ENCODE measurements at regions not wholly inside any gene's neighbourhood (a gene's known extent, or its start where the extent isn't known, plus 50 kb on each side); places are given as distances from the start of the nearest gene placed in this dataset.

DNA sequence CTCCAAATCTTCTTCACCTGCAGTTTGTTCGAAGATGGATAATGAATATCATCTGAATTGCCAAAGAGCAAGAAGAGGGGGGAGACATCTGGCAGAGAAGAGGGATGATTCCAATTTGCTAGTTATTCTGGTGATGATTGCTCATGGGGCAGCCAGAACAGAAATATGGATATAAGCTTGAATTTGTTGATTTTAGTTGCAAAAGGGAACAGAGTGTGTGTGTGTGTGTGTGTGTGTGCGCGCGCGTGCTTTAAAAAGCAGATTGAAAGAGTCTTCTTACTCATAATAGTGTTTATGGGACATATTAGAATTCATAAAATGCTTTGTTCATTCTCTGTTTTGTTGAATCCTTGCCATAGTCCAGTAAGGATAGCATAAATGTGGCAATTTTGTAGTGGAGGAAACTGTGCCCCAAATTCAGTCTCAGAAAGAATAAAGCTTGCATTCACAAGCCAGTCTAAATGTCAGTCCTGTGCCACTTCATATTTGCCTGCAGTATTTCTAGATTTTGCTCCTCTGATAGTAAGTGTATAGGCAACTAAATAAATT lies 436.3 kb upstream of the KLF4 start:
- Histone ChIP-seq H3K9me3 (ENCODE audit: control insufficient read depth, low read depth, low read length) (no peaks in the 10 kb centered on the region), H3K4me1 (ENCODE audit: control insufficient read depth, extremely low read depth, insufficient read depth, low read length) (no peaks in the 10 kb centered on the region), H2AFZ (ENCODE audit: control insufficient read depth, low read length) (no peak overlapping the region), H3K9ac (ENCODE audit: control insufficient read depth, extremely low read depth, insufficient read depth, low read length) (no peak overlapping the region), H3K36me3 (ENCODE audit: control insufficient read depth in 2 of 2, extremely low read depth in 1 of 2, insufficient read depth in 2 of 2, low read length in 2 of 2) (no peaks in the 10 kb centered on the region), H3K27ac (ENCODE audit: control insufficient read depth, insufficient read depth, low read length) (no peak overlapping the region), H3K27me3 (ENCODE audit: control insufficient read depth, extremely low read depth, insufficient read depth, low read length) (no peaks in the 10 kb centered on the region), H4K20me1 (ENCODE audit: control insufficient read depth, extremely low read depth, insufficient read depth, low read length) (no peaks in the 10 kb centered on the region), H3K4me3 (ENCODE audit: control insufficient read depth in 2 of 3, extremely low read depth in 1 of 3, insufficient read depth in 2 of 3, low read depth in 1 of 3, low read length in 3 of 3) (no peak overlapping the region), H3K9me1 (ENCODE audit: control insufficient read depth, extremely low read depth, insufficient read depth, low read length) (no peaks in the 10 kb centered on the region), H3K79me2 (ENCODE audit: control insufficient read depth, insufficient read depth, low read length) (no peaks in the 10 kb centered on the region), H3K4me2 (ENCODE audit: control insufficient read depth, extremely low read depth, insufficient read depth, low read depth, low read length) (no peak overlapping the region)
- DNase-seq (ENCODE audit: low read depth, low spot score) (no peak), FAIRE-seq (no peak)
- TF ChIP-seq EZH2 (IDR thresholded peaks at IDR 0.05; ENCODE audit: low read length): no peak
- TF ChIP-seq, protein P1, sequence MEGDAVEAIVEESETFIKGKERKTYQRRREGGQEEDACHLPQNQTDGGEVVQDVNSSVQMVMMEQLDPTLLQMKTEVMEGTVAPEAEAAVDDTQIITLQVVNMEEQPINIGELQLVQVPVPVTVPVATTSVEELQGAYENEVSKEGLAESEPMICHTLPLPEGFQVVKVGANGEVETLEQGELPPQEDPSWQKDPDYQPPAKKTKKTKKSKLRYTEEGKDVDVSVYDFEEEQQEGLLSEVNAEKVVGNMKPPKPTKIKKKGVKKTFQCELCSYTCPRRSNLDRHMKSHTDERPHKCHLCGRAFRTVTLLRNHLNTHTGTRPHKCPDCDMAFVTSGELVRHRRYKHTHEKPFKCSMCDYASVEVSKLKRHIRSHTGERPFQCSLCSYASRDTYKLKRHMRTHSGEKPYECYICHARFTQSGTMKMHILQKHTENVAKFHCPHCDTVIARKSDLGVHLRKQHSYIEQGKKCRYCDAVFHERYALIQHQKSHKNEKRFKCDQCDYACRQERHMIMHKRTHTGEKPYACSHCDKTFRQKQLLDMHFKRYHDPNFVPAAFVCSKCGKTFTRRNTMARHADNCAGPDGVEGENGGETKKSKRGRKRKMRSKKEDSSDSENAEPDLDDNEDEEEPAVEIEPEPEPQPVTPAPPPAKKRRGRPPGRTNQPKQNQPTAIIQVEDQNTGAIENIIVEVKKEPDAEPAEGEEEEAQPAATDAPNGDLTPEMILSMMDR (optimal IDR thresholded peaks at IDR 0.05 in 1 of 3, IDR thresholded peaks at IDR 0.05 in 1 of 3, conservative IDR thresholded peaks at IDR 0.05 in 1 of 3; ENCODE audit: extremely low read depth in 1 of 3, insufficient read depth in 2 of 3, low read length in 3 of 3): no peak
- dilution Hi-C loops (cut with MboI; ENCODE audit: extremely low pct_ligation_motif_present, low sequenced_read_pairs): no loop called here

DNA sequence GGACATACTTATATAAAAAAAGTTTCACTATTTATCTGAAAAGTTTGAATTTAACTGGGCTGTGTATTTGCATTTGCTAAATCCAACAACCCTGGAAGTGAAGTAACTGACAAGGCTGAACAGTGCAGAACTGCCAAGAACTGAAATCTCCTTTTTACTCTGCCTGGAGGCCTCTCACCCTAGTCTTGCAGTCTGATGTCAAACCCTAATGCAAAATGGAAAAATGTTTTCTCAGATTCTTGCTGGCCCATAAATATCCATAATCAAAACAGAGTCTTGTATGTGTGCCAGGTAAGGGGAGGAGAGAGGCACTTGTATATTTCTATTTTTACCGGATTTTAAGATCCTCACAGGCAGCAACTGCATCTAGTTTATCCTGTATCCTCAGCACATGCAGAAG lies 432.7 kb upstream of the KLF4 start:
- H3K9ac ChIP-seq (ENCODE audit: control insufficient read depth, extremely low read depth, insufficient read depth, low read length): no peak overlapping the region
- H3K36me3 ChIP-seq (ENCODE audit: control insufficient read depth in 2 of 2, extremely low read depth in 1 of 2, insufficient read depth in 2 of 2, low read length in 2 of 2): no peaks in the 10 kb centered on the region
- no peaks in the 10 kb centered on the region for H3K79me2 ChIP-seq (ENCODE audit: control insufficient read depth, insufficient read depth, low read length)
- no peaks in the 10 kb centered on the region for H4K20me1 ChIP-seq (ENCODE audit: control insufficient read depth, extremely low read depth, insufficient read depth, low read length)
- no peaks in the 10 kb centered on the region for H3K9me3 ChIP-seq (ENCODE audit: control insufficient read depth, low read depth, low read length)
- DNase-seq (ENCODE audit: low read depth, low spot score): no peak
- H3K4me2 ChIP-seq (ENCODE audit: control insufficient read depth, extremely low read depth, insufficient read depth, low read depth, low read length): no peak overlapping the region
- no peak overlapping the region for H2AFZ ChIP-seq (ENCODE audit: control insufficient read depth, low read length)
- H3K27ac ChIP-seq (ENCODE audit: control insufficient read depth, insufficient read depth, low read length): no peak overlapping the region
- H3K4me1 ChIP-seq (ENCODE audit: control insufficient read depth, extremely low read depth, insufficient read depth, low read length): no peaks in the 10 kb centered on the region
- no peak for FAIRE-seq
- no peaks in the 10 kb centered on the region for H3K9me1 ChIP-seq (ENCODE audit: control insufficient read depth, extremely low read depth, insufficient read depth, low read length)
- H3K27me3 ChIP-seq (ENCODE audit: control insufficient read depth, extremely low read depth, insufficient read depth, low read length): no peaks in the 10 kb centered on the region
- no peak for TF ChIP-seq EZH2 (IDR thresholded peaks at IDR 0.05; ENCODE audit: low read length)
- TF ChIP-seq, protein P1 (optimal IDR thresholded peaks at IDR 0.05 in 1 of 3, IDR thresholded peaks at IDR 0.05 in 1 of 3, conservative IDR thresholded peaks at IDR 0.05 in 1 of 3; ENCODE audit: extremely low read depth in 1 of 3, insufficient read depth in 2 of 3, low read length in 3 of 3): no peak
- dilution Hi-C loops (cut with MboI; ENCODE audit: extremely low pct_ligation_motif_present, low sequenced_read_pairs): no loop called here
- H3K4me3 ChIP-seq (ENCODE audit: control insufficient read depth in 2 of 3, extremely low read depth in 1 of 3, insufficient read depth in 2 of 3, low read depth in 1 of 3, low read length in 3 of 3): no peak overlapping the region

Measured in keratinocyte (primary cell).